ENCODE measurements at regions not wholly inside any gene's neighbourhood (a gene's known extent, or its start where the extent isn't known, plus 50 kb on each side); places are given as distances from the start of the nearest gene placed in this dataset.
"Not testable (repeated sequence)": the region's sequence is repeated elsewhere in the genome, so short reads cannot be mapped to it uniquely, and the experiment has no call there.

- no peak for DNase-seq
These were observed 97.4 kb upstream of the EDEM3 start for GRCh38 chr1:184851822-184852746.

- DNase-seq, result no peak
These were observed 89.3 kb upstream of the EDEM3 start for GRCh38 chr1:184843732-184844495.

GRCh38 chr1:184840596-184840995 lies 85.9 kb upstream of the EDEM3 start:
- DNase-seq, result no peak

GRCh38 chr1:184838504-184838951 lies 83.9 kb upstream of the EDEM3 start:
- DNase-seq, result no peak

GRCh38 chr1:184836934-184837895 lies 82.6 kb upstream of the EDEM3 start:
- DNase-seq, result no peak

GRCh38 chr1:184836141-184836540 lies 81.5 kb upstream of the EDEM3 start:
- DNase-seq, result no peak

GRCh38 chr1:184833994-184834393 lies 79.3 kb upstream of the EDEM3 start:
- not testable (repeated sequence) for DNase-seq

GRCh38 chr1:184832517-184832916 lies 77.9 kb upstream of the EDEM3 start:
- DNase-seq, result no peak

GRCh38 chr1:184829496-184829895 lies 74.8 kb upstream of the EDEM3 start:
- DNase-seq, result not testable (repeated sequence)

- no peak for DNase-seq
These were observed 73.7 kb upstream of the EDEM3 start for GRCh38 chr1:184828369-184828717.

- DNase-seq, result no peak
These were observed 73.1 kb upstream of the EDEM3 start for GRCh38 chr1:184827600-184828368.

GRCh38 chr1:184826001-184826400 lies 71.3 kb upstream of the EDEM3 start:
- DNase-seq, result no peak

GRCh38 chr1:184825571-184825970 lies 70.9 kb upstream of the EDEM3 start:
- no peak for DNase-seq

- no peak for DNase-seq
These were observed 70.1 kb upstream of the EDEM3 start for GRCh38 chr1:184824691-184825323.

GRCh38 chr1:184823080-184823479 lies 68.4 kb upstream of the EDEM3 start:
- DNase-seq, result no peak

GRCh38 chr1:184822267-184822666 lies 67.6 kb upstream of the EDEM3 start:
- no peak for DNase-seq

- DNase-seq, result no peak
These were observed 67.0 kb upstream of the EDEM3 start for GRCh38 chr1:184821658-184822057.

- DNase-seq, result no peak
These were observed 66.3 kb upstream of the EDEM3 start for GRCh38 chr1:184820956-184821355.

- DNase-seq, result no peak
These were observed 65.6 kb upstream of the EDEM3 start for GRCh38 chr1:184820218-184820750.

- DNase-seq, result no peak
These were observed 64.0 kb upstream of the EDEM3 start for GRCh38 chr1:184818646-184819045.

GRCh38 chr1:184817003-184817402 lies 62.3 kb upstream of the EDEM3 start:
- DNase-seq, result not testable (repeated sequence)
